ENCODE measurements at regions not wholly inside any gene's neighbourhood (a gene's known extent, or its start where the extent isn't known, plus 50 kb on each side); places are given as distances from the start of the nearest gene placed in this dataset.
"Not testable (repeated sequence)": the region's sequence is repeated elsewhere in the genome, so short reads cannot be mapped to it uniquely, and the experiment has no call there.

GRCh38 chr4:8719421-8719820 is 126.9 kb downstream of the CPZ start:
- no peak for DNase-seq

- DNase-seq = not testable (repeated sequence)
Observed at GRCh38 chr4:8717470-8717869, 124.9 kb downstream of the CPZ start.

- DNase-seq = no peak
Observed at GRCh38 chr4:8710946-8711345, 118.4 kb downstream of the CPZ start.

- no peak for DNase-seq
Observed at GRCh38 chr4:8710416-8710815, 117.9 kb downstream of the CPZ start.

- DNase-seq = no peak
Observed at GRCh38 chr4:8709729-8710360, 117.3 kb downstream of the CPZ start.

- DNase-seq = no peak
Observed at GRCh38 chr4:8709050-8709728, 116.6 kb downstream of the CPZ start.

- no peak for DNase-seq
Observed at GRCh38 chr4:8708401-8709021, 115.9 kb downstream of the CPZ start.

GRCh38 chr4:8707045-8707781 is 114.6 kb downstream of the CPZ start:
- DNase-seq = no peak

GRCh38 chr4:8706216-8707044 is 113.9 kb downstream of the CPZ start:
- DNase-seq = no peak

GRCh38 chr4:8705161-8706145 is 112.9 kb downstream of the CPZ start:
- no peak for DNase-seq

- DNase-seq = no peak
Observed at GRCh38 chr4:8704632-8705031, 112.1 kb downstream of the CPZ start.

GRCh38 chr4:8703857-8704495 is 111.4 kb downstream of the CPZ start:
- no peak for DNase-seq

- no peak for DNase-seq
Observed at GRCh38 chr4:8703401-8703696, 110.8 kb downstream of the CPZ start.

- DNase-seq = no peak
Observed at GRCh38 chr4:8702516-8703400, 110.2 kb downstream of the CPZ start.

GRCh38 chr4:8702020-8702495 is 109.5 kb downstream of the CPZ start:
- no peak for DNase-seq

GRCh38 chr4:8701126-8702019 is 108.8 kb downstream of the CPZ start:
- DNase-seq = no peak

GRCh38 chr4:8700531-8700930 is 108.0 kb downstream of the CPZ start:
- DNase-seq = no peak

Data from right lung (tissue), 2 donors.